IMR-90 (cell line): ENCODE measurements at regions not wholly inside any gene's neighbourhood (a gene's known extent, or its start where the extent isn't known, plus 50 kb on each side); places are given as distances from the start of the nearest gene placed in this dataset.

Source experiments
- ATAC-seq: fragments of 200-7000 bp; cut with Tn5 transposase; 2 replicates; pipeline ENCODE4 v1.9.1; 2020; ENCODE audit warnings: low read depth, mild to moderate bottlenecking, moderate library complexity
- BruUV-seq: library from RNA; stranded (reverse); fragments of 400-500 nt; replicated peaks from 2 replicates; lab custom pipeline; 2021; lab: Mats Ljungman, UMichigan
- CTCF ChIA-PET: fragments of 300-600 bp; formaldehyde crosslinking; extraction: SDS; loops from one replicate; lab custom pipeline; 2021; ENCODE audit warnings: antibody characterized with exemption; lab: Yijun Ruan, JAX
- POLR2A ChIA-PET: fragments of 300-600 bp; sonication (Branson Sonifier 250); formaldehyde crosslinking; loops from one replicate; lab custom pipeline; 2022; ENCODE audit warnings: antibody characterized with exemption; ENCODE audit not compliant: unreplicated experiment; lab: Charles Lee
- DNase-seq: peaks from one replicate; pipeline ENCODE4 v3.0.0; 2013
- H2AFZ ChIP-seq: replicated peaks from 2 replicates; pipeline ENCODE3; 2013; ENCODE audit warnings: low read length, mild to moderate bottlenecking; ENCODE audit not compliant: poor library complexity
- H2AK5ac ChIP-seq: 2 replicates; pipeline ENCODE4 v1.6.1; 2013; ENCODE audit warnings: low read depth, low read length, inconsistent platforms
- H2AK9ac ChIP-seq: replicated peaks from 2 replicates; pipeline ENCODE3; 2013; ENCODE audit warnings: mild to moderate bottlenecking, low read depth, low read length, moderate library complexity; ENCODE audit not compliant: poor library complexity
- H2BK120ac ChIP-seq: 2 replicates; pipeline ENCODE4 v1.6.1; 2013; ENCODE audit warnings: low read depth, low read length, inconsistent platforms
- H2BK15ac ChIP-seq: 3 replicates; pipeline ENCODE4 v1.6.1; 2013; ENCODE audit warnings: low read depth, low read length, inconsistent platforms
- H2BK20ac ChIP-seq: 2 replicates; pipeline ENCODE4 v1.6.1; 2013; ENCODE audit warnings: low read depth, mild to moderate bottlenecking, inconsistent platforms, low read length, moderate library complexity
- H2BK5ac ChIP-seq: 2 replicates; pipeline ENCODE4 v1.6.1; 2013; ENCODE audit warnings: mild to moderate bottlenecking, low read depth, low read length, inconsistent platforms; ENCODE audit not compliant: poor library complexity, severe bottlenecking
- H3K14ac ChIP-seq: replicated peaks from 2 replicates; pipeline ENCODE4 v1.6.1; 2013; ENCODE audit warnings: low read depth, low read length, inconsistent platforms
- H3K18ac ChIP-seq: 2 replicates; pipeline ENCODE4 v1.6.1; 2013; ENCODE audit warnings: low read depth, low read length, control low read depth
- H3K23ac ChIP-seq: 2 replicates; pipeline ENCODE4 v1.6.1; 2013; ENCODE audit warnings: low read depth, low read length, inconsistent platforms
- H3K27ac ChIP-seq: 2 replicates; pipeline ENCODE4 v1.5.1; 2013; ENCODE audit warnings: mild to moderate bottlenecking, control low read depth, low read length; ENCODE audit not compliant: insufficient read depth
- H3K27me3 ChIP-seq: 2 replicates; pipeline ENCODE4 v1.6.1; 2013; ENCODE audit warnings: low read length; ENCODE audit not compliant: control insufficient read depth, insufficient read depth
- H3K36me3 ChIP-seq: 2 replicates; pipeline ENCODE4 v1.6.1; 2013; ENCODE audit warnings: low read length, mixed read lengths; ENCODE audit not compliant: control insufficient read depth, insufficient read depth
- H3K4ac ChIP-seq: 2 replicates; pipeline ENCODE4 v1.6.1; 2013; ENCODE audit warnings: low read depth, low read length, inconsistent platforms
- H3K4me1 ChIP-seq: 2 replicates; pipeline ENCODE4 v1.6.1; 2013; ENCODE audit warnings: low read length, mixed read lengths; ENCODE audit not compliant: control insufficient read depth, insufficient read depth
- H3K4me2 ChIP-seq: 2 replicates; pipeline ENCODE4 v1.6.1; 2013; ENCODE audit warnings: low read depth, mild to moderate bottlenecking, control low read depth, low read length, moderate library complexity
- H3K4me3 ChIP-seq: 2 replicates; pipeline ENCODE4 v1.5.1; 2013; ENCODE audit warnings: low read depth, mild to moderate bottlenecking, control low read depth, low read length, moderate library complexity; ENCODE audit not compliant: insufficient read depth
- H3K56ac ChIP-seq: 2 replicates; pipeline ENCODE4 v1.6.1; 2013; ENCODE audit warnings: low read length, inconsistent platforms; ENCODE audit not compliant: insufficient read depth; ENCODE audit errors: extremely low read depth
- H3K79me1 ChIP-seq, 2 experiments: 2 replicates each; pipeline ENCODE4 v1.6.1; 2013; ENCODE audit warnings: low read length in 2 of 2, inconsistent platforms in 1 of 2, low read depth in 1 of 2
- H3K9ac ChIP-seq: 2 replicates; pipeline ENCODE4 v1.6.1; 2013; ENCODE audit warnings: low read depth, low read length, control low read depth
- H3K9me1 ChIP-seq: 2 replicates; pipeline ENCODE4 v1.6.1; 2013; ENCODE audit warnings: low read length, inconsistent platforms; ENCODE audit not compliant: insufficient read depth
- H3K9me3 ChIP-seq: 2 replicates; pipeline ENCODE4 v1.6.1; 2013; ENCODE audit warnings: low read length; ENCODE audit not compliant: control insufficient read depth, insufficient read depth
- H4K20me1 ChIP-seq: 2 replicates; pipeline ENCODE4 v1.6.1; 2013; ENCODE audit warnings: low read length, inconsistent platforms; ENCODE audit not compliant: insufficient read depth
- H4K5ac ChIP-seq: 2 replicates; pipeline ENCODE4 v1.6.1; 2013; ENCODE audit warnings: mild to moderate bottlenecking, low read depth, low read length, control low read depth
- H4K8ac ChIP-seq, 2 experiments: 2 replicates each; pipeline ENCODE4 v1.6.1; 2013; ENCODE audit warnings: low read depth in 2 of 2, low read length in 2 of 2, control low read depth in 1 of 2, inconsistent platforms in 1 of 2
- H4K91ac ChIP-seq: 2 replicates; pipeline ENCODE4 v1.6.1; 2013; ENCODE audit warnings: low read depth, low read length, inconsistent platforms; ENCODE audit not compliant: insufficient read depth
- BHLHE40 ChIP-seq: fragments of 150-350 bp; IDR thresholded peaks from 2 replicates; pipeline ENCODE4 v1.6.1; 2016; ENCODE audit warnings: mild to moderate bottlenecking, low read depth, low read length
- CEBPB ChIP-seq: IDR thresholded peaks from 2 replicates; pipeline ENCODE4 v1.6.1; 2012; ENCODE audit warnings: low read depth, low read length, improper control_type of control experiment
- CHD1 ChIP-seq: IDR thresholded peaks from 2 replicates; pipeline ENCODE4 v1.6.1; 2012; ENCODE audit warnings: low read depth, low read length, improper control_type of control experiment
- ELK1 ChIP-seq: fragments of 150-350 bp; IDR thresholded peaks from 2 replicates; pipeline ENCODE4 v1.6.1; 2016; ENCODE audit warnings: low read depth, mild to moderate bottlenecking, low read length, moderate library complexity, borderline replicate concordance
- FOS ChIP-seq: fragments of 150-350 bp; IDR thresholded peaks from 2 replicates; pipeline ENCODE4 v1.6.1; 2016; ENCODE audit warnings: low read depth, low read length
- MAFK ChIP-seq: IDR thresholded peaks from 2 replicates; pipeline ENCODE4 v1.6.1; 2012; ENCODE audit warnings: low read depth, low read length, improper control_type of control experiment
- MAZ ChIP-seq: IDR thresholded peaks from 2 replicates; pipeline ENCODE4 v1.6.1; 2012; ENCODE audit warnings: low read depth, mild to moderate bottlenecking, low read length, improper control_type of control experiment, moderate library complexity, borderline replicate concordance
- MXI1 ChIP-seq: IDR thresholded peaks from 2 replicates; pipeline ENCODE4 v1.6.1; 2012; ENCODE audit warnings: low read depth, mild to moderate bottlenecking, low read length, moderate library complexity, borderline replicate concordance
- NFE2L2 ChIP-seq: fragments of 150-350 bp; IDR thresholded peaks from 2 replicates; pipeline ENCODE4 v1.6.1; 2016; ENCODE audit warnings: low read depth, mild to moderate bottlenecking, low read length
- POLR2A ChIP-seq: IDR thresholded peaks from 2 replicates; pipeline ENCODE4 v1.6.1; 2012; ENCODE audit warnings: mild to moderate bottlenecking, low read depth, low read length
- RAD21 ChIP-seq: IDR thresholded peaks from 2 replicates; pipeline ENCODE4 v1.6.1; 2012; ENCODE audit warnings: low read length, improper control_type of control experiment
- RCOR1 ChIP-seq: IDR thresholded peaks from 2 replicates; pipeline ENCODE4 v1.6.1; 2012; ENCODE audit warnings: mild to moderate bottlenecking, low read length, improper control_type of control experiment; ENCODE audit not compliant: insufficient replicate concordance
- RFX5 ChIP-seq: IDR thresholded peaks from 2 replicates; pipeline ENCODE4 v1.8.0; 2012; ENCODE audit warnings: low read depth, mild to moderate bottlenecking, low read length, moderate library complexity
- SMC3 ChIP-seq: fragments of 150-350 bp; IDR thresholded peaks from 2 replicates; pipeline ENCODE4 v1.6.1; 2016; ENCODE audit warnings: low read depth, mild to moderate bottlenecking, antibody characterized with exemption, low read length, moderate library complexity
- WGBS, 2 experiments: methylation state at CpG; one replicate each; pipeline versions ENCODE4 v1.1.5 to v1.1.7; 2013; ENCODE audit warnings: missing lambda C conversion rate in 2 of 2; ENCODE audit not compliant: insufficient read length in 1 of 2; ENCODE audit errors: extremely low coverage in 2 of 2; 5-methylcytosine and 5-hydroxymethylcytosine counted together
- dilution Hi-C: fragments of 300-500 bp; cut with HindIII; formaldehyde crosslinking; loops from one replicate; pipeline ENCODE4 v1.14.3; 2018; ENCODE audit warnings: low sequenced_read_pairs; ENCODE audit not compliant: unreplicated experiment
- in situ Hi-C: fragments of 300-500 bp; cut with MboI; formaldehyde crosslinking; loops from 3 replicates; pipeline ENCODE4 v1.14.3; 2019; ENCODE audit warnings: low sequenced_read_pairs, inconsistent platforms, mixed read lengths
- intact Hi-C: fragments of 100-400 bp; cut with micrococcal nuclease; formaldehyde crosslinking; loops from 2 replicates; pipeline ENCODE4 v1.10.0; 2022
- TF ChIP-seq, protein P1 (sequence below): fragments of 150-350 bp; IDR thresholded peaks from 2 replicates; pipeline ENCODE4 v1.6.1; 2017; ENCODE audit warnings: mild to moderate bottlenecking, antibody characterized with exemption, low read length, low read depth

DNA sequence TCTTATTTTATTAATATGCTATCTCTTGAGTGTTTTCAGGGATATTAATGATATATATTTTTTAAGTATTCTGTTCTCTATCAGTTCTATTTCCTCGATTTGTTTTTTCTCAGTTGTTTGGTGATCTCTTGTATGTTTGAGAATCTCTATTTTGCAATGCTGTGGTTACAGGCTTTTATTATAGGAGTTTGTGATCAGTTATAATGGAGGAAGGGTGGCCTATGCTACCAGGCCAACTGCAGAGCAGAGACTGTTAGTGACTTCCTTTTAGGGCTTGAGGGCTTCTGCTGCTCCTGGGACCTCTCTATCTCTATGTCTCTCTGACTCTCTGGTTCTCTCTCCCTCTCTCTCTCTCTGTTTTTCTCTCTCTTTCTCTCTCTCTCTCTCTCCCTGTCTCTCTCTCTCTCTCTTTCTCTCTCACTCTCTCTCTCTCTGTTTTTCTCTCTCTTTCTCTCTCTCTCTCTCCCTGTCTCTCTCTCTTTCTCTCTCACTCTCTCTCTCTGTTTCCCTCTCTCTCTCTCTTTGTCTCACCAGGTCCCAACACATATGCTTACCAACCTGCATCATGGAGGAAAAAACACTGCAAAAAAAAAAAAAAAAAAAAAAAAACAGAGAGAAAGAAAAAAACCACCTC, 69.4 kb upstream of the CAV2 start:
- TF ChIP-seq, protein P1, sequence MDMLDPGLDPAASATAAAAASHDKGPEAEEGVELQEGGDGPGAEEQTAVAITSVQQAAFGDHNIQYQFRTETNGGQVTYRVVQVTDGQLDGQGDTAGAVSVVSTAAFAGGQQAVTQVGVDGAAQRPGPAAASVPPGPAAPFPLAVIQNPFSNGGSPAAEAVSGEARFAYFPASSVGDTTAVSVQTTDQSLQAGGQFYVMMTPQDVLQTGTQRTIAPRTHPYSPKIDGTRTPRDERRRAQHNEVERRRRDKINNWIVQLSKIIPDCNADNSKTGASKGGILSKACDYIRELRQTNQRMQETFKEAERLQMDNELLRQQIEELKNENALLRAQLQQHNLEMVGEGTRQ = no peak
- no peak for TF ChIP-seq SMC3
- no peak for TF ChIP-seq FOS
- TF ChIP-seq CEBPB = no peak
- no peak for TF ChIP-seq RFX5
- no peak for TF ChIP-seq MAFK
- TF ChIP-seq POLR2A = no peak
- TF ChIP-seq BHLHE40 = no peak
- no peak for TF ChIP-seq CHD1
- no peak for TF ChIP-seq NFE2L2
- TF ChIP-seq ELK1 = no peak
- TF ChIP-seq RCOR1 = no peak
- TF ChIP-seq RAD21 = no peak
- no peak for TF ChIP-seq MXI1
- no peak for TF ChIP-seq MAZ
- Histone ChIP-seq H4K91ac (peak overlapping the region; percentile 60), H2BK15ac (no peak overlapping the region), H3K79me1 (no peaks in the 10 kb centered on the region; a peak in 1 of 4 replicates), H4K20me1 (no peaks in the 10 kb centered on the region), H3K27me3 (no peaks in the 10 kb centered on the region), H3K14ac (no peak overlapping the region), H3K4me2 (no peak overlapping the region), H3K23ac (no peak overlapping the region), H3K9ac (no peak overlapping the region), H2BK120ac (0 out of 2 replicates have a peak overlapping the region, but pooled peaks have one; percentile 24), H3K9me1 (peaks cover 4% of the 10 kb centered on the region; the same call in 1 of the 2 replicates), H2AK9ac (no peak overlapping the region), H2AK5ac (no peak overlapping the region), H2BK5ac (no peak overlapping the region), H2AFZ (peak overlapping the region; percentile 68), H3K27ac (no peak overlapping the region), H3K56ac (no peak overlapping the region), H4K8ac (peak overlapping the region in 1 of 2 experiments; percentile 63; a peak in 2 of 4 replicates), H3K4me3 (no peak overlapping the region), H3K36me3 (no peaks in the 10 kb centered on the region), H4K5ac (no peak overlapping the region), H2BK20ac (peak overlapping the region; percentile 70), H3K9me3 (no peaks in the 10 kb centered on the region), H3K4ac (no peak overlapping the region; the same call in 1 of the 2 replicates), H3K4me1 (peaks cover 17% of the 10 kb centered on the region), H3K18ac (no peak overlapping the region; the same call in 1 of the 2 replicates)
- CTCF ChIA-PET = interaction anchor here (0.7 kb wide), 1 partner anchor 87 kb away, joined by 3 read pairs; no protein-coding TSS in a partner anchor
- POLR2A ChIA-PET = no interaction called here
- no CpG with 5 or more reads among the region's 1 CpG for WGBS, 2 experiments
- in situ Hi-C loops (no loop called here), dilution Hi-C loops (no loop called here), intact Hi-C loops (loop anchor here (5.0 kb wide), 1 partner anchor 73 kb away; no protein-coding TSS in a partner anchor)
- BruUV-seq = no TSS peak
- no peak for ATAC-seq
- no peak for DNase-seq
